22Rv1 (cell line): ENCODE measurements at regions not wholly inside any gene's neighbourhood (a gene's known extent, or its start where the extent isn't known, plus 50 kb on each side); places are given as distances from the start of the nearest gene placed in this dataset.

Experiments used
- ZFX ChIP-seq: fragments of 450-650 bp; IDR thresholded peaks from 2 replicates; pipeline ENCODE4 v1.6.1; 2017; ENCODE audit warnings: antibody characterized with exemption, borderline replicate concordance
- TF ChIP-seq, protein P1 (sequence below): fragments of 450-650 bp; IDR thresholded peaks from 2 replicates; pipeline ENCODE4 v1.5.1; 2017; ENCODE audit warnings: mild to moderate bottlenecking

DNA sequence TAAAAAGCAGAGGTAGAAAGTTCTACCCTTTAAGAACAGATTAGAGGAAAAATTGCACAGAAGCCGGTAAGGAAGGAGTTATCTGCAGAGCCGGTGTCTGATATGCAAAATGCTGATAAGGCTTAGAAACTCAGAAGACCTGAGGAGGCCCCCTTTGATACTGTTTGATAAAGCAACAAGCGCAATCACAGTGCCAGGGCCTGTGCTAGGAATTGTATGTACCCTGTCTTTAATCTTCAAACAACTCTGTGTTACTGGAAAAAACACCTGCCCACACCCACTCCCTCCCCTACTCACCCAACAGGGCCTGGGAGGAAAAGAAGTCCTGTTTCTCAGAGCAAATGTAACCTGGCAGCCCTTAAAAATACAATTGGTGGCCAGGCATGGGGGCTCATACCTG is 112.7 kb upstream of the FUT8 start:
- TF ChIP-seq, protein P1, sequence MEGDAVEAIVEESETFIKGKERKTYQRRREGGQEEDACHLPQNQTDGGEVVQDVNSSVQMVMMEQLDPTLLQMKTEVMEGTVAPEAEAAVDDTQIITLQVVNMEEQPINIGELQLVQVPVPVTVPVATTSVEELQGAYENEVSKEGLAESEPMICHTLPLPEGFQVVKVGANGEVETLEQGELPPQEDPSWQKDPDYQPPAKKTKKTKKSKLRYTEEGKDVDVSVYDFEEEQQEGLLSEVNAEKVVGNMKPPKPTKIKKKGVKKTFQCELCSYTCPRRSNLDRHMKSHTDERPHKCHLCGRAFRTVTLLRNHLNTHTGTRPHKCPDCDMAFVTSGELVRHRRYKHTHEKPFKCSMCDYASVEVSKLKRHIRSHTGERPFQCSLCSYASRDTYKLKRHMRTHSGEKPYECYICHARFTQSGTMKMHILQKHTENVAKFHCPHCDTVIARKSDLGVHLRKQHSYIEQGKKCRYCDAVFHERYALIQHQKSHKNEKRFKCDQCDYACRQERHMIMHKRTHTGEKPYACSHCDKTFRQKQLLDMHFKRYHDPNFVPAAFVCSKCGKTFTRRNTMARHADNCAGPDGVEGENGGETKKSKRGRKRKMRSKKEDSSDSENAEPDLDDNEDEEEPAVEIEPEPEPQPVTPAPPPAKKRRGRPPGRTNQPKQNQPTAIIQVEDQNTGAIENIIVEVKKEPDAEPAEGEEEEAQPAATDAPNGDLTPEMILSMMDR = no peak
- TF ChIP-seq ZFX = no peak
